Suprapubic skin (tissue), 4 donors: ENCODE measurements at regions not wholly inside any gene's neighbourhood (a gene's known extent, or its start where the extent isn't known, plus 50 kb on each side); places are given as distances from the start of the nearest gene placed in this dataset.

Experiments
- EP300 ChIP-seq: sonication (generic); formaldehyde crosslinking; IDR thresholded peaks from one replicate; pipeline ENCODE4 v1.6.1; 2017; ENCODE audit warnings: antibody characterized with exemption
- POLR2A ChIP-seq, 2 donors: fragments of 450-650 bp; IDR thresholded peaks; one replicate each; pipeline ENCODE4 v1.6.1; 2017; ENCODE audit warnings: antibody characterized with exemption in 2 of 2, mild to moderate bottlenecking in 2 of 2, moderate library complexity in 2 of 2
- POLR2AphosphoS5 ChIP-seq, 3 donors: sonication (generic); formaldehyde crosslinking; IDR thresholded peaks; one replicate each; pipeline ENCODE4 v1.6.1; 2017; ENCODE audit warnings: antibody characterized with exemption in 3 of 3
- TF ChIP-seq, protein P1 (sequence below), 2 donors: fragments of 200-600 bp in 1 of 2; fragments of 450-650 bp in 1 of 2; sonication (generic) in 1 of 2; IDR thresholded peaks; one replicate each; pipeline ENCODE4 v1.5.1; 2016 to 2019; ENCODE audit warnings: antibody characterized with exemption in 2 of 2, mild to moderate bottlenecking in 1 of 2, moderate library complexity in 1 of 2

DNA sequence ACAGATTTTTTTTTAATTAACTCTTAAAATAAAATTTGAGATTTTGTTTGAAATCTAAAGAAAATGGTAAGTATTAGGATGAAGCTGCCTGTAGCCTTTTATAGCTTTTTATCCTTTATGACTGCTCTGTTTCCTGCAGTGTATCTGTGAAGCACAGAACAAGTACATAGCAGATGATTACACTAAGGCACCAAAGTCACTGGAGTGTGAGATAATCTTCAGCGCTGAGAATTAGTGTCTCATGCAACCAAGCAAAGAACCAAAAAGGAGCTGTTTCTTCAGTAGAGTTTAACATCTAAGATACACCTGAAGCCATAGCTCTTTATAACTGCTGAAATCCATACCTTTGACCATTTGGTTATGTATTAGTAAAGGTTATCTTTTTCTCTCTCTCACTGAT, 1989.8 kb upstream of the PCDH10 start:
- TF ChIP-seq, protein P1, sequence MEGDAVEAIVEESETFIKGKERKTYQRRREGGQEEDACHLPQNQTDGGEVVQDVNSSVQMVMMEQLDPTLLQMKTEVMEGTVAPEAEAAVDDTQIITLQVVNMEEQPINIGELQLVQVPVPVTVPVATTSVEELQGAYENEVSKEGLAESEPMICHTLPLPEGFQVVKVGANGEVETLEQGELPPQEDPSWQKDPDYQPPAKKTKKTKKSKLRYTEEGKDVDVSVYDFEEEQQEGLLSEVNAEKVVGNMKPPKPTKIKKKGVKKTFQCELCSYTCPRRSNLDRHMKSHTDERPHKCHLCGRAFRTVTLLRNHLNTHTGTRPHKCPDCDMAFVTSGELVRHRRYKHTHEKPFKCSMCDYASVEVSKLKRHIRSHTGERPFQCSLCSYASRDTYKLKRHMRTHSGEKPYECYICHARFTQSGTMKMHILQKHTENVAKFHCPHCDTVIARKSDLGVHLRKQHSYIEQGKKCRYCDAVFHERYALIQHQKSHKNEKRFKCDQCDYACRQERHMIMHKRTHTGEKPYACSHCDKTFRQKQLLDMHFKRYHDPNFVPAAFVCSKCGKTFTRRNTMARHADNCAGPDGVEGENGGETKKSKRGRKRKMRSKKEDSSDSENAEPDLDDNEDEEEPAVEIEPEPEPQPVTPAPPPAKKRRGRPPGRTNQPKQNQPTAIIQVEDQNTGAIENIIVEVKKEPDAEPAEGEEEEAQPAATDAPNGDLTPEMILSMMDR (IDR thresholded peaks at IDR 0.05) = no peak
- TF ChIP-seq POLR2A (IDR thresholded peaks at IDR 0.05) = no peak
- no peak for TF ChIP-seq EP300
- TF ChIP-seq POLR2AphosphoS5 (IDR thresholded peaks at IDR 0.05) = no peak
